Right atrium auricular region (tissue), 2 donors: ENCODE measurements at regions not wholly inside any gene's neighbourhood (a gene's known extent, or its start where the extent isn't known, plus 50 kb on each side); places are given as distances from the start of the nearest gene placed in this dataset.

Experiments used
- DNase-seq: peaks from one replicate; pipeline ENCODE4 v3.0.0-alpha.2; 2019; ENCODE audit warnings: low spot score
- H3K27ac ChIP-seq, 2 donors: fragments of 200-600 bp; sonication (generic); 1 replicate in 1 of 2; 2 replicates in 1 of 2; pipeline ENCODE4 v1.5.1; 2016 to 2019
- H3K27me3 ChIP-seq, 2 donors: fragments of 200-600 bp; sonication (generic); one replicate each; pipeline versions ENCODE4 v1.5.1 to v1.6.0; 2017 to 2019
- H3K36me3 ChIP-seq: fragments of 200-600 bp; sonication (generic); one replicate; pipeline ENCODE4 v1.5.1; 2016
- H3K4me1 ChIP-seq, 2 donors: fragments of 200-600 bp; sonication (generic); one replicate each; pipeline versions ENCODE4 v1.5.1 to v1.6.0; 2017 to 2019
- H3K4me3 ChIP-seq, 2 donors: fragments of 200-600 bp; sonication (generic); 1 replicate in 1 of 2; 2 replicates in 1 of 2; pipeline ENCODE4 v1.5.1; 2017 to 2019; ENCODE audit warnings: mild to moderate bottlenecking in 1 of 2, moderate library complexity in 1 of 2
- H3K9me3 ChIP-seq, 2 donors: fragments of 200-600 bp; sonication (generic); one replicate each; pipeline ENCODE4 v1.5.1; 2019
- TF ChIP-seq, protein P1 (sequence below), 2 donors: fragments of 200-600 bp; sonication (generic); IDR thresholded peaks; one replicate each; pipeline ENCODE4 v1.5.1; 2019; ENCODE audit warnings: antibody characterized with exemption in 2 of 2

DNA sequence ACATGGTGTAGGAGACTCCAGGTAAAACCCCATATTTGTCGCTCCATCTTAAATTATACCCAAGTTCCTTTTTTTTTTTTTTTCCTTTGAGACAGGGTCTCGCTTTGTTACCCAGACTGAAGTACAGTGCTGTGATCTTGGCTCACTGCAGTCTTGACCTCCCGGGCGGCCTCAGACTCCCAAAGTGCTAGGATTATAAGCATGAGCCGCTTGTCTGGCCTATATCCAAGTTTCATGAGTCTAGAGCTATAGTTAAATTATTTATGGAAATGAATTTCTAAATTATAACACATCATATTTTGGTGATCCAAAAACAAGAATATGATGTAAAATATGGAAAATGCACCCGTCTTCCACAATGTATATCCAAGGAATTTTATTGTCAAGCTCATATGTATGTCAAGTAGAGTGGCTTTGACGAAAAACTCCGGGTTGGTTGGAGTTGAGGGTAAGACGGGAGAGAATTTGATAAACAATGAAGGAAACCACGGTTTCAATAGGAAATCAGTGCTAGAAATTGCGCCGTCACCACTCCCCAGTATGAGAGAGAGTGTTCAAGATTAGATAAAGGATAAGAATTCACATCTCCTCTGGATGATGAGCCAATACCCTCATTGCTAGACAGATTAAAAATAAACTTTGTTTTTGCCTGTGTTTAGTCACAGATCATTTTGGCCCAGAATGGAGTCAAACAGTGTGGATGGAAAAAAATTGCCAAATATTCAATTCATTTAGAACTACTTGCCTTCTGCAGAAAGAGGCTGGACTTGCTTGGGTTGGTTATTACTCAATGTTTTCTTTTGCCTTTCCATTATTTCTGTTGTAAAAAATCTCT lies 209.2 kb upstream of the NR2F2 start:
- Histone ChIP-seq H3K27ac (no peak overlapping the region), H3K4me3 (no peak overlapping the region), H3K4me1 (peaks cover 0 to 10% of the 10 kb centered on the region in 2 donors), H3K9me3 (no peaks in the 10 kb centered on the region), H3K27me3 (no peaks in the 10 kb centered on the region), H3K36me3 (no peaks in the 10 kb centered on the region)
- TF ChIP-seq, protein P1, sequence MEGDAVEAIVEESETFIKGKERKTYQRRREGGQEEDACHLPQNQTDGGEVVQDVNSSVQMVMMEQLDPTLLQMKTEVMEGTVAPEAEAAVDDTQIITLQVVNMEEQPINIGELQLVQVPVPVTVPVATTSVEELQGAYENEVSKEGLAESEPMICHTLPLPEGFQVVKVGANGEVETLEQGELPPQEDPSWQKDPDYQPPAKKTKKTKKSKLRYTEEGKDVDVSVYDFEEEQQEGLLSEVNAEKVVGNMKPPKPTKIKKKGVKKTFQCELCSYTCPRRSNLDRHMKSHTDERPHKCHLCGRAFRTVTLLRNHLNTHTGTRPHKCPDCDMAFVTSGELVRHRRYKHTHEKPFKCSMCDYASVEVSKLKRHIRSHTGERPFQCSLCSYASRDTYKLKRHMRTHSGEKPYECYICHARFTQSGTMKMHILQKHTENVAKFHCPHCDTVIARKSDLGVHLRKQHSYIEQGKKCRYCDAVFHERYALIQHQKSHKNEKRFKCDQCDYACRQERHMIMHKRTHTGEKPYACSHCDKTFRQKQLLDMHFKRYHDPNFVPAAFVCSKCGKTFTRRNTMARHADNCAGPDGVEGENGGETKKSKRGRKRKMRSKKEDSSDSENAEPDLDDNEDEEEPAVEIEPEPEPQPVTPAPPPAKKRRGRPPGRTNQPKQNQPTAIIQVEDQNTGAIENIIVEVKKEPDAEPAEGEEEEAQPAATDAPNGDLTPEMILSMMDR (IDR thresholded peaks at IDR 0.05) = no peak
- no peak for DNase-seq

DNA sequence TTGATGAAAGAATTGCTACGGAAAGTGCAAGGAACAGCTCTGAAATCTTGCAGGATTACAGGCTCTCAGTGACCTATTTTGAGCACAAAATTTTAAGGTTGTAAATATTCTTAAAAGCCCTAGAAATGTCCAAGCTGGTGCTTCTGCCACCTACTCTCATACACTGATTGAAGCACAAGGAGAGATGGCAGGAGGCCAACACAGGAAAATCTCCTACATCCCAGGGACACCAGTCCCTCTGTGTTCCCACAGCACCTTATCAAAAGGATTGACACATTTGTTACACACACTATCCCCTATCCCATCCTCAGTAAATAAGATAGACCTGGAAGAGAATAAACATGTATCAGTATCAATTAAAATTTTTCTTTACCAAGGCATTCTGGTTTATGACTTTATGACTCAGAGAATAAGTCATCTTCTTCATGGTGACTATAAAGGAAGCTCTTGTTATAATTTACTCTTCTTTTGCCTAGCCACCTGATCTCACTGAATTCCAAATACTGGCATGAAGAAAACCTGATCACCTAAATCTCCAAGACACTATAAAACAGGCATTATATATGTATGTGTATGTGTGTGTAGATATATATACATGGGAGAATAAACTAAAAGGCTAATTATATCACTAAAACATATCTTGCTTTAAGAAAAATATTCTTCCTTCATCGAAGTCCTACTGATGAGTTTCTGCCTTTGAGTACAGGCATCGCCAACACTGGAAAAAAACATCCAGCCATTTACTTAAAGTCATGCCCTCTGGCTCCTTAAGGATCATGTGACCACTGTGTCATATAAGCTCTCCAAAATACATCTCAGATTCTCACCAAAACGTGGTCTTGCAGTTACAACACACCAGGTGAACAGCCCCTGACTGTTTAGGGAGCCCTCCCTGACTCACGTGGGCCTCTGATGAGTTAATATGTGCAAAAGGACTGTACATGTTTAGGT lies 208.1 kb upstream of the NR2F2 start:
- H3K27ac ChIP-seq = no peak overlapping the region
- H3K4me3 ChIP-seq = no peak overlapping the region
- DNase-seq = no peak
- TF ChIP-seq, protein P1 (IDR thresholded peaks at IDR 0.05) = no peak
- peaks cover 0 to 10% of the 10 kb centered on the region in 2 donors for H3K4me1 ChIP-seq
- no peaks in the 10 kb centered on the region for H3K9me3 ChIP-seq
- H3K36me3 ChIP-seq = no peaks in the 10 kb centered on the region
- H3K27me3 ChIP-seq = no peaks in the 10 kb centered on the region

DNA sequence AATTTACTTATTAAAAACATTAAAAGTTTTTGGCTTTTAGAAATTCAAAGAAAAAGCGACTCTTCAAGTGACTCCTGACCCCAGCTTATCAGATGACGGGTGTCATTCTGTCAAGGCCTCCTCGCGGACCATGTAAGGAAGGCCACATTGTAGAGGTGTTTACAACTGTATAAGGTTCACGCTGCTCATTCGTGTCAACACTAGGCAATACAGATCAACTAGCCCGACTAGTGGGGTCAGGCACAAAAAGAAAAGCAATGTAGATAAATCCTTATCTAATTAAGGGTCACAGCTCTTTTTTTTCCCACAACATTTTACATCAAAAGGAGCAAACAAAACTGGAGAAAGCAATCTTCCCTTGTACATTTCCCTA lies 207.5 kb upstream of the NR2F2 start:
- Histone ChIP-seq H3K27me3 (no peaks in the 10 kb centered on the region), H3K4me3 (no peak overlapping the region), H3K27ac (no peak overlapping the region), H3K36me3 (no peaks in the 10 kb centered on the region), H3K9me3 (no peaks in the 10 kb centered on the region), H3K4me1 (peaks cover 0 to 10% of the 10 kb centered on the region in 2 donors)
- no peak for DNase-seq
- TF ChIP-seq, protein P1 (IDR thresholded peaks at IDR 0.05) = no peak

DNA sequence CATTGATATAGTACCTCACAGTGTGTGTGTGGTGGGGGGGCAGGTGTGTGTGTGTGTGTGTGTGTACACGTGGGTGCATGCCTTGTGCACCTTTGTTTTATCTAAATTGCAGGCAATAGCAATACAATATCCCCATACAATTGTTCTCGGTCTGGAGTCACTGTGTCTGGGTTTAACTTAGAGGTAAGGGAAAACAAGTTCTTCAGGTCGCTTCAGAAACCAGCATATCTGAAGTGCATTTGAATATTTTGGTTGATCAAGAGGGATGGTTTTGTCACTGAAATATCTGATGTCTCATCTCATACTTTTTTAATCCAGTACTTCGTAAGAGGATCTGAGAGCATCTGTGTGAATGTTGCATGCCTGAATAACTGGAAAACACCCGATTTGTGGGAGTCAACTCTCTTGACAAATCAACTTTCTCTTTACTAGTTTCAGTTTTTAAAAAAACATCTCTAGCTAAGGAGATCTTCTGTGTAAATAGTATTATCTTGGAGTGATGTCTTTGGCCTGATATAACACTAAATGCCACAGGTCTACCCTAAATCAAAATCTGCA lies 206.8 kb upstream of the NR2F2 start:
- Histone ChIP-seq H3K9me3 (no peaks in the 10 kb centered on the region), H3K27me3 (no peaks in the 10 kb centered on the region), H3K4me3 (no peak overlapping the region), H3K36me3 (no peaks in the 10 kb centered on the region), H3K4me1 (peaks cover 0 to 10% of the 10 kb centered on the region in 2 donors), H3K27ac (no peak overlapping the region)
- TF ChIP-seq, protein P1 (IDR thresholded peaks at IDR 0.05) = no peak
- no peak for DNase-seq

DNA sequence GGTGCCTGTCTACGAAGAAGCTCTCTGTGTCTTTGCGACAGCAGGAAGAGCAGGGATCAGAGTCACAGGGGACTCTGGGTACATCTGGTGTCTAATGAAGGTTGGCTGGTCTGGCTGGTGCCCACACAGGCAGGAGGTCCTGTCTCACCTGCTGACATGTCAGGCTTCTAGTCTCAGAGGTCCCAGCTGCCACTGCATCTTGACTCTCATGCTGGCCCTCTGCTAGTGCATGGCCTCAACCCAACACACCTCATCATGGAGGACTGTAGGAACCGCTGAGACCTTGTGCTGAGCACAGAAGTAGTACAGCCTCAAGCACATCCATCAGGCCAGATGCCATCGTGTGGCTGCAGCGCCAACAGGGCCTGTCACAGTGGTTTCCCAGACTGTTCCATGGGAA lies 206.1 kb upstream of the NR2F2 start:
- no peak for DNase-seq
- H3K4me1 ChIP-seq = peaks cover 0 to 10% of the 10 kb centered on the region in 2 donors

More for the DNA sequence above, 206.1 kb upstream of the NR2F2 start:
- TF ChIP-seq, protein P1 (IDR thresholded peaks at IDR 0.05) = no peak
- H3K36me3 ChIP-seq = no peaks in the 10 kb centered on the region
- no peaks in the 10 kb centered on the region for H3K9me3 ChIP-seq
- no peak overlapping the region for H3K27ac ChIP-seq
- no peaks in the 10 kb centered on the region for H3K27me3 ChIP-seq
- no peak overlapping the region for H3K4me3 ChIP-seq
